ENCODE measurements at regions not wholly inside any gene's neighbourhood (a gene's known extent, or its start where the extent isn't known, plus 50 kb on each side); places are given as distances from the start of the nearest gene placed in this dataset.

DNA sequence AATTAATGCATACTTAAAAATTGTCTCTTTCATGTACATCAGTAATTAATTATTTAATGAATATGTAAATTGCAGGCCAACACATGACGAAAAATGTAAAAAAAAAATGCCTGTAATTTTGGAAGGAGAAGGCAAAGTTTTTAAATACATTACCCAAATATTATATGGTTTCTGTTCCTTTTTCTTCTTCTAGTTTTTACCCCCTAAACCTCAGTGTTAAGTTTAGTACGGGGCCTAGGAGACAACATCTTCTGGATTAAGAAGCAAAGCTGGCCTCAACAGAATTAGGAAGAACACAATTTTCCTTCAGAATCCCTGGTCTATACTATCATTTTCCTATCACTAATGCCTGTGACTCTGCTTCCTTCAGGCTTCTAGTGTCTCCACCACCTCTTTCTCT lies 459.3 kb upstream of the NRP1 start:
- no peak for TF ChIP-seq POLR2A (IDR thresholded peaks at IDR 0.05)
- TF ChIP-seq, protein P1, sequence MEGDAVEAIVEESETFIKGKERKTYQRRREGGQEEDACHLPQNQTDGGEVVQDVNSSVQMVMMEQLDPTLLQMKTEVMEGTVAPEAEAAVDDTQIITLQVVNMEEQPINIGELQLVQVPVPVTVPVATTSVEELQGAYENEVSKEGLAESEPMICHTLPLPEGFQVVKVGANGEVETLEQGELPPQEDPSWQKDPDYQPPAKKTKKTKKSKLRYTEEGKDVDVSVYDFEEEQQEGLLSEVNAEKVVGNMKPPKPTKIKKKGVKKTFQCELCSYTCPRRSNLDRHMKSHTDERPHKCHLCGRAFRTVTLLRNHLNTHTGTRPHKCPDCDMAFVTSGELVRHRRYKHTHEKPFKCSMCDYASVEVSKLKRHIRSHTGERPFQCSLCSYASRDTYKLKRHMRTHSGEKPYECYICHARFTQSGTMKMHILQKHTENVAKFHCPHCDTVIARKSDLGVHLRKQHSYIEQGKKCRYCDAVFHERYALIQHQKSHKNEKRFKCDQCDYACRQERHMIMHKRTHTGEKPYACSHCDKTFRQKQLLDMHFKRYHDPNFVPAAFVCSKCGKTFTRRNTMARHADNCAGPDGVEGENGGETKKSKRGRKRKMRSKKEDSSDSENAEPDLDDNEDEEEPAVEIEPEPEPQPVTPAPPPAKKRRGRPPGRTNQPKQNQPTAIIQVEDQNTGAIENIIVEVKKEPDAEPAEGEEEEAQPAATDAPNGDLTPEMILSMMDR (IDR thresholded peaks at IDR 0.05) = no peak
